ENCODE measurements at regions not wholly inside any gene's neighbourhood (a gene's known extent, or its start where the extent isn't known, plus 50 kb on each side); places are given as distances from the start of the nearest gene placed in this dataset.

- ATAC-seq: peak; percentile 85
- no peak for DNase-seq
These were observed 70.6 kb upstream of the GLS start for GRCh38 chr2:190809876-190810525.

- no peak for ATAC-seq
- no peak for DNase-seq
These were observed 69.5 kb upstream of the GLS start for GRCh38 chr2:190810981-190811587.

- ATAC-seq (no peak), DNase-seq (no peak)
These were observed 68.8 kb upstream of the GLS start for GRCh38 chr2:190811811-190812210.

GRCh38 chr2:190812506-190813294 is 67.9 kb upstream of the GLS start:
- ATAC-seq (no peak), DNase-seq (no peak)

GRCh38 chr2:190815226-190815625 is 65.4 kb upstream of the GLS start:
- ATAC-seq (no peak), DNase-seq (no peak)

- DNase-seq: no peak
- no peak for ATAC-seq
These were observed 63.5 kb upstream of the GLS start for GRCh38 chr2:190817082-190817481.

GRCh38 chr2:190819840-190820301 is 60.8 kb upstream of the GLS start:
- DNase-seq (no peak), ATAC-seq (no peak)

- no peak for ATAC-seq
- no peak for DNase-seq
These were observed 60.2 kb upstream of the GLS start for GRCh38 chr2:190820416-190820815.

GRCh38 chr2:190822043-190822442 is 58.6 kb upstream of the GLS start:
- DNase-seq (no peak), ATAC-seq (no peak)

GRCh38 chr2:190827720-190828119 is 52.9 kb upstream of the GLS start:
- DNase-seq (no peak), ATAC-seq (no peak)

GRCh38 chr2:190829642-190830041 is 51.0 kb upstream of the GLS start:
- ATAC-seq (peak; percentile 36), DNase-seq (peak; percentile 15)
